ENCODE measurements at regions not wholly inside any gene's neighbourhood (a gene's known extent, or its start where the extent isn't known, plus 50 kb on each side); places are given as distances from the start of the nearest gene placed in this dataset.
"Not testable (repeated sequence)": the region's sequence is repeated elsewhere in the genome, so short reads cannot be mapped to it uniquely, and the experiment has no call there.

DNA sequence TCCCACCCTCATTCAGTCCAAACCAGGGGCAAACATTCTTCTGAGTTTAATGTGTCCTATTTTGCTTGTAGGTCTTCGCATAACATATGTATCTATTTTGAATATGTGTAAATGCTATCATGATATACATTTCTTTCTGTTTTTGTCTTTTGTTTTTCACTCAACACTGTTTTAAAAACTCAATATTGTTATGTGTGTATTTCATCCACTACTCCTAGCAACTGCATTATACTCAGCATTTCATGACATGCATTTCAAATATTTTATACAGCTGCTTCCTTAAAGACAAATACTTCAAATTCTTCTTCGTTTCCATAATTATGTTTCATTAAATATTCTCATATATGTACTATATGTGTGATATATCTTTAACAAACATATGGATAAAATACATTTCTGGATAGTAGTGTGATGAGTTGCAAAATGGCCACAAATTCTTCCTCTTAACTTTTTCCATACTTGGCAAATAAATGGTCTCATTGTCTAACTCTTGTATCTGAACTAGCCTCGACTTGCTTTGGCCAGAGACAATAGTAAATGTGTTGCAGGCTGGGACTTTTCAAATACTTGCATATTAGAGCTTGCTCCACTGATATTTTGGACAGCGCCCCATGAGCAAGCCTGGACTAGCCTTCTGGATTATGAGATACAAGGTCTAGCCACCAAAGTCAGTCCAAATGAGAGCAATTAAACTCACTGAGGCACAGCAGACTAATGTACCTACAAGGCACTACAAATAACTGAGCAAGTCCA, 539.7 kb upstream of the KCND2 start:
- ChIA-PET CTCF (no interaction called here), POLR2A (no interaction called here)
- H3K4me3 ChIP-seq (ENCODE audit: control extremely low read depth in 1 of 5, extremely low read depth in 1 of 5, insufficient read depth in 1 of 5, low read depth in 2 of 5, low read length in 4 of 5): no peak overlapping the region
- H3K27ac Mint-ChIP-seq: no peak overlapping the region
- DNase-seq: no peak
- no peaks in the 10 kb centered on the region for H4K20me1 ChIP-seq (ENCODE audit: control insufficient read depth, insufficient read depth, low read length, poor library complexity, severe bottlenecking)
- intact Hi-C loops (cut with micrococcal nuclease): no loop called here
- no peak for ATAC-seq (ENCODE audit: low read depth)
- no peaks in the 10 kb centered on the region for H3K36me3 ChIP-seq (replicated peaks in 1 of 2; ENCODE audit: control extremely low read depth in 1 of 2, control insufficient read depth in 1 of 2, extremely low read depth in 1 of 2, insufficient read depth in 2 of 2, low read length in 1 of 2)
- no peaks in the 10 kb centered on the region for H3K27me3 Mint-ChIP-seq
- H3K79me2 ChIP-seq (ENCODE audit: control insufficient read depth, insufficient read depth, low read length): no peaks in the 10 kb centered on the region
- peaks cover 6% of the 10 kb centered on the region for H3K9me3 Mint-ChIP-seq (ENCODE audit: insufficient read depth)
- H3K9me3 ChIP-seq (ENCODE audit: control extremely low read depth in 1 of 3, control insufficient read depth in 2 of 3, insufficient read depth in 1 of 3, low read length in 2 of 3): peaks cover 0 to 3% (median 0%) of the 10 kb centered on the region in 3 donors
- no peak overlapping the region for H2AFZ ChIP-seq (ENCODE audit: insufficient read depth, low read depth, low read length, poor library complexity, severe bottlenecking)
- H3K4me2 ChIP-seq (replicated peaks; ENCODE audit: low read depth, low read length, poor library complexity, severe bottlenecking): no peak overlapping the region
- no peaks in the 10 kb centered on the region for H3K4me1 ChIP-seq (ENCODE audit: control insufficient read depth in 2 of 2, insufficient read depth in 2 of 2, low read length in 2 of 2)
- H3K27me3 ChIP-seq (replicated peaks in 1 of 4; ENCODE audit: control extremely low read depth in 1 of 4, control insufficient read depth in 3 of 4, insufficient read depth in 4 of 4, low read length in 3 of 4): no peaks in the 10 kb centered on the region
- WGBS (ENCODE audit: insufficient coverage): 100% methylated on average over 1 of the region's 4 CpGs
- no peak overlapping the region for H3K27ac ChIP-seq (ENCODE audit: low read length in 2 of 2)
- no peaks in the 10 kb centered on the region for H3K4me1 Mint-ChIP-seq
- H3K4me3 Mint-ChIP-seq: no peak overlapping the region
- H3K9ac ChIP-seq (ENCODE audit: low read length): no peak overlapping the region
- TF ChIP-seq EZH2 (IDR thresholded peaks at IDR 0.05; ENCODE audit: borderline replicate concordance, insufficient read depth, low read depth, low read length, poor library complexity, severe bottlenecking): no peak
- TF ChIP-seq, protein P1, sequence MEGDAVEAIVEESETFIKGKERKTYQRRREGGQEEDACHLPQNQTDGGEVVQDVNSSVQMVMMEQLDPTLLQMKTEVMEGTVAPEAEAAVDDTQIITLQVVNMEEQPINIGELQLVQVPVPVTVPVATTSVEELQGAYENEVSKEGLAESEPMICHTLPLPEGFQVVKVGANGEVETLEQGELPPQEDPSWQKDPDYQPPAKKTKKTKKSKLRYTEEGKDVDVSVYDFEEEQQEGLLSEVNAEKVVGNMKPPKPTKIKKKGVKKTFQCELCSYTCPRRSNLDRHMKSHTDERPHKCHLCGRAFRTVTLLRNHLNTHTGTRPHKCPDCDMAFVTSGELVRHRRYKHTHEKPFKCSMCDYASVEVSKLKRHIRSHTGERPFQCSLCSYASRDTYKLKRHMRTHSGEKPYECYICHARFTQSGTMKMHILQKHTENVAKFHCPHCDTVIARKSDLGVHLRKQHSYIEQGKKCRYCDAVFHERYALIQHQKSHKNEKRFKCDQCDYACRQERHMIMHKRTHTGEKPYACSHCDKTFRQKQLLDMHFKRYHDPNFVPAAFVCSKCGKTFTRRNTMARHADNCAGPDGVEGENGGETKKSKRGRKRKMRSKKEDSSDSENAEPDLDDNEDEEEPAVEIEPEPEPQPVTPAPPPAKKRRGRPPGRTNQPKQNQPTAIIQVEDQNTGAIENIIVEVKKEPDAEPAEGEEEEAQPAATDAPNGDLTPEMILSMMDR (IDR thresholded peaks at IDR 0.05): no peak

DNA sequence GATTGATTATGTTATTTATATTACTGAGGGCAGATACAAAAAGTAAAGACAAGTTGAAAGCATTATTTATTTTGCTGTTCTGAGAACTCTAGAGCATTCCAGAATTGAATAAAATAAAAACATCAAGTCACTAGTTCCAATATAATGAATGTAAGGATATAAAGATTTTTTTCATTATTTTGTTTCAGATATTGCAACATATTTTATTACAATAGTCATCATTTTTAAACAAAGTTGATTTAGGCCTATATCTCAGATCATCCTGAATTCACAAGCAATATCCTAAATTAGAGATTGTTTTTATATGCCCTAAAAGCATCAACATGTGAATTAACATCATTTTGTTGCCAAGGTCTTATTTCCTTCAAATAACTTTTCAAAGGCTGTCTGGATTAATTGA, 535.6 kb upstream of the KCND2 start:
- Mint-ChIP-seq H3K27me3 (no peaks in the 10 kb centered on the region), H3K9me3 (ENCODE audit: insufficient read depth) (peaks cover 3% of the 10 kb centered on the region), H3K4me3 (no peak overlapping the region), H3K4me1 (no peaks in the 10 kb centered on the region), H3K27ac (no peak overlapping the region)
- Histone ChIP-seq H2AFZ (ENCODE audit: insufficient read depth, low read depth, low read length, poor library complexity, severe bottlenecking) (no peak overlapping the region), H3K4me2 (replicated peaks; ENCODE audit: low read depth, low read length, poor library complexity, severe bottlenecking) (no peak overlapping the region), H3K27ac (ENCODE audit: low read length in 2 of 2) (no peak overlapping the region), H3K9me3 (ENCODE audit: control extremely low read depth in 1 of 3, control insufficient read depth in 2 of 3, insufficient read depth in 1 of 3, low read length in 2 of 3) (no peaks in the 10 kb centered on the region), H4K20me1 (ENCODE audit: control insufficient read depth, insufficient read depth, low read length, poor library complexity, severe bottlenecking) (no peaks in the 10 kb centered on the region), H3K4me1 (ENCODE audit: control insufficient read depth in 2 of 2, insufficient read depth in 2 of 2, low read length in 2 of 2) (no peaks in the 10 kb centered on the region), H3K36me3 (replicated peaks in 1 of 2; ENCODE audit: control extremely low read depth in 1 of 2, control insufficient read depth in 1 of 2, extremely low read depth in 1 of 2, insufficient read depth in 2 of 2, low read length in 1 of 2) (no peaks in the 10 kb centered on the region), H3K79me2 (ENCODE audit: control insufficient read depth, insufficient read depth, low read length) (no peaks in the 10 kb centered on the region), H3K4me3 (ENCODE audit: control extremely low read depth in 1 of 5, extremely low read depth in 1 of 5, insufficient read depth in 1 of 5, low read depth in 2 of 5, low read length in 4 of 5) (no peak overlapping the region), H3K27me3 (replicated peaks in 1 of 4; ENCODE audit: control extremely low read depth in 1 of 4, control insufficient read depth in 3 of 4, insufficient read depth in 4 of 4, low read length in 3 of 4) (no peaks in the 10 kb centered on the region), H3K9ac (ENCODE audit: low read length) (no peak overlapping the region)
- intact Hi-C loops (cut with micrococcal nuclease): no loop called here
- ATAC-seq (ENCODE audit: low read depth) (no peak), DNase-seq (no peak)
- ChIA-PET CTCF (no interaction called here), POLR2A (no interaction called here)
- TF ChIP-seq, protein P1 (IDR thresholded peaks at IDR 0.05): no peak
- TF ChIP-seq EZH2 (IDR thresholded peaks at IDR 0.05; ENCODE audit: borderline replicate concordance, insufficient read depth, low read depth, low read length, poor library complexity, severe bottlenecking): no peak

DNA sequence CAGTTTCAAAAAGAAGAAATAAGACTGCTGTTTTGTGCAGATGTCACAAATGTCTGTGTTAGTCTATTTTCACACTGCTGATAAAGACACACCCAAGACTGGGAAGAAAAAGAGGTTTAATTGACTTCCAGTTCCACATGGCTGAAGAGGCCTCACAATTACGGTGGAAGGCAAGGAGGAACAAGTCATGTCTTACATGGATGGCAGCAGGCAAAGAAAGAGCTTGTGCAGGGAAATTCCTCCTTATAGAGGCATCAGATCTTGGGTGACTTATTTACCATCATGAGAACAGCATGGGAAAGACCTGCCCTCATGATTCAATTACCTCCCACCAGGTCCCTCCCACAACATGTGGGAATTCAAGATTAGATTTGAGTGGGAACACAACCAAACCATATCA, 527.7 kb upstream of the KCND2 start:
- intact Hi-C loops (cut with micrococcal nuclease); H3K27ac ChIP-seq (ENCODE audit: low read length in 2 of 2); H3K4me3 Mint-ChIP-seq; H3K4me1 Mint-ChIP-seq; H3K9me3 Mint-ChIP-seq (ENCODE audit: insufficient read depth); H3K9ac ChIP-seq (ENCODE audit: low read length); H3K36me3 ChIP-seq (replicated peaks in 1 of 2; ENCODE audit: control extremely low read depth in 1 of 2, control insufficient read depth in 1 of 2, extremely low read depth in 1 of 2, insufficient read depth in 2 of 2, low read length in 1 of 2); H3K27ac Mint-ChIP-seq; H3K4me1 ChIP-seq (ENCODE audit: control insufficient read depth in 2 of 2, insufficient read depth in 2 of 2, low read length in 2 of 2); H3K27me3 ChIP-seq (replicated peaks in 1 of 4; ENCODE audit: control extremely low read depth in 1 of 4, control insufficient read depth in 3 of 4, insufficient read depth in 4 of 4, low read length in 3 of 4); DNase-seq; H3K4me3 ChIP-seq (ENCODE audit: control extremely low read depth in 1 of 5, extremely low read depth in 1 of 5, insufficient read depth in 1 of 5, low read depth in 2 of 5, low read length in 4 of 5); H2AFZ ChIP-seq (ENCODE audit: insufficient read depth, low read depth, low read length, poor library complexity, severe bottlenecking); ATAC-seq (ENCODE audit: low read depth); H3K9me3 ChIP-seq (ENCODE audit: control extremely low read depth in 1 of 3, control insufficient read depth in 2 of 3, insufficient read depth in 1 of 3, low read length in 2 of 3); CTCF ChIA-PET; H3K27me3 Mint-ChIP-seq; H3K4me2 ChIP-seq (replicated peaks; ENCODE audit: low read depth, low read length, poor library complexity, severe bottlenecking); H3K79me2 ChIP-seq (ENCODE audit: control insufficient read depth, insufficient read depth, low read length); H4K20me1 ChIP-seq (ENCODE audit: control insufficient read depth, insufficient read depth, low read length, poor library complexity, severe bottlenecking); POLR2A ChIA-PET: not testable (repeated sequence)
- WGBS (ENCODE audit: insufficient coverage): 71% methylated on average over 1 of the region's 1 CpG
